ENCODE measurements at regions not wholly inside any gene's neighbourhood (a gene's known extent, or its start where the extent isn't known, plus 50 kb on each side); places are given as distances from the start of the nearest gene placed in this dataset.

DNA sequence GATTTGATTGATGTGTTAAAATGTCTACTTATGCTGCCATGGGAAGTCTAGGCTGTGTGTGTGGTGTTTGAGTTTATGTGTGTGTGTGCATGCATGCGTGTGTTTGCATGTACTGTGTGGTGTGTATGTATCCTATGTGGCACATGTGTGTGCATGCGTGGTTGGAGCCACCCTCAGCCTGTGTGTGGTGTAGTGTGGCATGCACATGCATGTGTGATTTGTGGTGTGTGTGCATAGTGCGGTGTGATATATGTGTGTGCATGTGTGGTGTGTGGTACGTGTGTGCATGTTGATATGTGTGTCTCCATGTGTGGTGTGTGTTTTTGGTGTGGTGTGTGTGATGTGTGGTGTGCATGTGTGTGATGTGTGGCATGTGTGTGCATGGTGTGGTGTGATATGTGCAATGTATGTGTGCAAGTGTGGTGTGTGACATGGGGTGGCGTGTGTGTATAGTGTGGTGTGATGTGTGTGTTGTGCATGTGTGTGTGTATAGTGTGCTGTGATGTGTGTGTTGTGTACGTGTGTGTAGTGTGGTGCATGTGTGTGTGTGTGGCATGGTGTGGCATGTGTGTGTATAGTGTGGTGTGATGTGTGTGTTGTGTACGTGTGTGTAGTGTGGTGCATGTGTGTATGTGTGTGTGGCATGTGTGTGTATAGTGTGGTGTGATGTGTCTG, 66.6 kb upstream of the HDAC4 start:
- TF ChIP-seq POLR2AphosphoS5 (IDR thresholded peaks at IDR 0.05; ENCODE audit: low read depth, low read length) (no peak), TAF1 (IDR thresholded peaks at IDR 0.05; ENCODE audit: borderline replicate concordance, insufficient read depth, low read length) (no peak), FOXP2 (optimal IDR thresholded peaks at IDR 0.05; ENCODE audit: borderline replicate concordance, extremely low read depth, extremely low read length, insufficient read depth) (no peak), SIN3A (IDR thresholded peaks at IDR 0.05; ENCODE audit: borderline replicate concordance, insufficient read depth, low read length) (no peak)
- TF ChIP-seq, protein P1, sequence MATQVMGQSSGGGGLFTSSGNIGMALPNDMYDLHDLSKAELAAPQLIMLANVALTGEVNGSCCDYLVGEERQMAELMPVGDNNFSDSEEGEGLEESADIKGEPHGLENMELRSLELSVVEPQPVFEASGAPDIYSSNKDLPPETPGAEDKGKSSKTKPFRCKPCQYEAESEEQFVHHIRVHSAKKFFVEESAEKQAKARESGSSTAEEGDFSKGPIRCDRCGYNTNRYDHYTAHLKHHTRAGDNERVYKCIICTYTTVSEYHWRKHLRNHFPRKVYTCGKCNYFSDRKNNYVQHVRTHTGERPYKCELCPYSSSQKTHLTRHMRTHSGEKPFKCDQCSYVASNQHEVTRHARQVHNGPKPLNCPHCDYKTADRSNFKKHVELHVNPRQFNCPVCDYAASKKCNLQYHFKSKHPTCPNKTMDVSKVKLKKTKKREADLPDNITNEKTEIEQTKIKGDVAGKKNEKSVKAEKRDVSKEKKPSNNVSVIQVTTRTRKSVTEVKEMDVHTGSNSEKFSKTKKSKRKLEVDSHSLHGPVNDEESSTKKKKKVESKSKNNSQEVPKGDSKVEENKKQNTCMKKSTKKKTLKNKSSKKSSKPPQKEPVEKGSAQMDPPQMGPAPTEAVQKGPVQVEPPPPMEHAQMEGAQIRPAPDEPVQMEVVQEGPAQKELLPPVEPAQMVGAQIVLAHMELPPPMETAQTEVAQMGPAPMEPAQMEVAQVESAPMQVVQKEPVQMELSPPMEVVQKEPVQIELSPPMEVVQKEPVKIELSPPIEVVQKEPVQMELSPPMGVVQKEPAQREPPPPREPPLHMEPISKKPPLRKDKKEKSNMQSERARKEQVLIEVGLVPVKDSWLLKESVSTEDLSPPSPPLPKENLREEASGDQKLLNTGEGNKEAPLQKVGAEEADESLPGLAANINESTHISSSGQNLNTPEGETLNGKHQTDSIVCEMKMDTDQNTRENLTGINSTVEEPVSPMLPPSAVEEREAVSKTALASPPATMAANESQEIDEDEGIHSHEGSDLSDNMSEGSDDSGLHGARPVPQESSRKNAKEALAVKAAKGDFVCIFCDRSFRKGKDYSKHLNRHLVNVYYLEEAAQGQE (IDR thresholded peaks at IDR 0.05; ENCODE audit: insufficient read depth in 1 of 2, low read depth in 2 of 2, low read length in 2 of 2): no peak
